Stomach (tissue), 4 donors: ENCODE measurements at regions not wholly inside any gene's neighbourhood (a gene's known extent, or its start where the extent isn't known, plus 50 kb on each side); places are given as distances from the start of the nearest gene placed in this dataset.

Experiments used
- CTCF ChIP-seq, 7 experiments: fragments of 450-650 bp in 4 of 7; fragments of 200-600 bp in 3 of 7; sonication (generic) in 3 of 7; IDR thresholded peaks; one replicate each; pipeline ENCODE4 v1.5.1; 2016 to 2019; ENCODE audit warnings: antibody characterized with exemption in 7 of 7, control low read depth in 2 of 7, mild to moderate bottlenecking in 1 of 7
- POLR2A ChIP-seq, 4 donors: fragments of 450-650 bp; IDR thresholded peaks; one replicate each; pipeline ENCODE4 v1.6.1; 2016; ENCODE audit warnings: antibody characterized with exemption in 4 of 4, control low read depth in 2 of 4, mild to moderate bottlenecking in 1 of 4, moderate library complexity in 1 of 4

GRCh38 chr6:160927416-160927815 lies 64.2 kb upstream of the MAP3K4 start:
- TF ChIP-seq CTCF (IDR thresholded peaks at IDR 0.05) (no peak), POLR2A (IDR thresholded peaks at IDR 0.05) (no peak)
